HCT116 (cell line): ENCODE measurements at regions not wholly inside any gene's neighbourhood (a gene's known extent, or its start where the extent isn't known, plus 50 kb on each side); places are given as distances from the start of the nearest gene placed in this dataset.

ENCODE experiments used
- ATAC-seq: fragments of 200-7000 bp; cut with Tn5 transposase; 2 replicates; pipeline ENCODE4 v1.9.1; 2020; ENCODE audit warnings: mild to moderate bottlenecking, moderate library complexity
- BruUV-seq: library from RNA; stranded (reverse); fragments of 400-500 nt; replicated peaks from 2 replicates; lab custom pipeline; 2021; lab: Mats Ljungman, UMichigan
- CTCF ChIA-PET: fragments of 300-600 bp; sonication (Branson Sonifier 250); formaldehyde crosslinking; loops from one replicate; lab custom pipeline; 2021; ENCODE audit warnings: antibody characterized with exemption; lab: Charles Lee
- POLR2A ChIA-PET: fragments of 300-600, 350-600 bp; sonication (Branson Sonifier 250); formaldehyde crosslinking; loops from one replicate; lab custom pipeline; 2021; ENCODE audit warnings: antibody characterized with exemption; lab: Charles Lee
- RAD21 ChIA-PET, 2 experiments: fragments of 300-600 bp; sonication (Branson Sonifier 250); formaldehyde crosslinking; loops; one replicate each; lab custom pipeline; 2023; ENCODE audit warnings: low total read pairs in 2 of 2; ENCODE audit not compliant: uncharacterized antibody in 2 of 2, unreplicated experiment in 2 of 2, low non-redundant PET in 1 of 2; lab: Charles Lee
- DNase-seq: peaks from one replicate; pipeline ENCODE4 v3.0.0-alpha.2; 2010; ENCODE audit warnings: low read depth, low spot score
- H2AFZ ChIP-seq: fragments of 200-600 bp; shearing (Covaris generic), sonication (generic); 2 replicates; pipeline ENCODE4 v1.6.1; 2017; ENCODE audit warnings: low read depth, mixed run types, mixed read lengths, antibody characterized with exemption, low read length; ENCODE audit not compliant: poor library complexity, severe bottlenecking
- H3K27ac ChIP-seq: 2 replicates; pipeline ENCODE4 v1.5.1; 2012; ENCODE audit warnings: low read depth, low read length
- H3K27me3 ChIP-seq: fragments of 200-600 bp; sonication (generic); 2 replicates; pipeline ENCODE4 v1.6.1; 2016; ENCODE audit warnings: mixed run types, low read length, mixed read lengths; ENCODE audit not compliant: insufficient read depth
- H3K36me3 ChIP-seq, 2 experiments: fragments of 200-500 bp in 1 of 2; fragments of 200-600 bp in 1 of 2; sonication (Bioruptor generic) in 1 of 2; sonication (generic) in 1 of 2; 2 replicates each; pipeline versions ENCODE4 v1.5.1 to v1.6.1; 2014 to 2016; ENCODE audit warnings: low read length in 2 of 2, inconsistent platforms in 1 of 2, mixed read lengths in 1 of 2, mixed run types in 1 of 2; ENCODE audit not compliant: insufficient read depth in 2 of 2, control insufficient read depth in 1 of 2
- H3K4me1 ChIP-seq, 2 experiments: fragments of 200-600 bp in 1 of 2; sonication (generic) in 1 of 2; 2 replicates each; pipeline versions ENCODE4 v1.5.1 to v1.6.1; 2012 to 2017; ENCODE audit warnings: low read length in 2 of 2, inconsistent platforms in 1 of 2, mild to moderate bottlenecking in 1 of 2, mixed read lengths in 1 of 2, mixed run types in 1 of 2, moderate library complexity in 1 of 2; ENCODE audit not compliant: insufficient read depth in 2 of 2, control insufficient read depth in 1 of 2
- H3K4me2 ChIP-seq: fragments of 200-600 bp; sonication (generic); 2 replicates; pipeline ENCODE4 v1.6.1; 2017; ENCODE audit warnings: mixed run types, low read length, mixed read lengths
- H3K4me3 ChIP-seq, 2 experiments: fragments of 200-600 bp in 1 of 2; sonication (generic) in 1 of 2; replicated peaks in 1 of 2; 2 replicates each; pipeline ENCODE4 v1.5.1; 2011 to 2016; ENCODE audit warnings: low read length in 2 of 2, control low read depth in 1 of 2, low read depth in 1 of 2, mild to moderate bottlenecking in 1 of 2, mixed read lengths in 1 of 2, mixed run types in 1 of 2
- H3K79me2 ChIP-seq: fragments of 200-600 bp; sonication (generic); 2 replicates; pipeline ENCODE4 v1.6.1; 2017; ENCODE audit warnings: mild to moderate bottlenecking, mixed run types, low read length, moderate library complexity, mixed read lengths; ENCODE audit not compliant: insufficient read depth
- H3K9ac ChIP-seq: fragments of 200-600 bp; sonication (generic); 2 replicates; pipeline ENCODE4 v1.6.1; 2016; ENCODE audit warnings: low read length, mixed read lengths
- H3K9me2 ChIP-seq: fragments of 200-600 bp; sonication (generic), shearing (Covaris generic); 2 replicates; pipeline ENCODE4 v1.6.1; 2017; ENCODE audit warnings: mixed run types, mild to moderate bottlenecking, moderate library complexity; ENCODE audit not compliant: insufficient read depth
- H3K9me3 ChIP-seq, 2 experiments: fragments of 200-500 bp in 1 of 2; fragments of 200-600 bp in 1 of 2; sonication (Bioruptor generic) in 1 of 2; sonication (generic) in 1 of 2; 2 replicates each; pipeline ENCODE4 v1.6.1; 2014 to 2017; ENCODE audit warnings: low read length in 2 of 2, mixed read lengths in 2 of 2, inconsistent platforms in 1 of 2, low read depth in 1 of 2, mild to moderate bottlenecking in 1 of 2, mixed run types in 1 of 2, moderate library complexity in 1 of 2; ENCODE audit not compliant: control insufficient read depth in 1 of 2, insufficient read depth in 1 of 2
- H4K20me1 ChIP-seq: fragments of 200-600 bp; sonication (generic), shearing (Covaris generic); 2 replicates; pipeline ENCODE4 v1.6.1; 2017; ENCODE audit warnings: mixed run types, mild to moderate bottlenecking, moderate library complexity; ENCODE audit not compliant: insufficient read depth
- CEBPB ChIP-seq: IDR thresholded peaks from 2 replicates; pipeline ENCODE4 v1.6.1; 2012; ENCODE audit warnings: low read depth
- EGR1 ChIP-seq: IDR thresholded peaks from 2 replicates; pipeline ENCODE4 v1.6.1; 2012; ENCODE audit warnings: low read depth
- ELF1 ChIP-seq: IDR thresholded peaks from 2 replicates; pipeline ENCODE4 v1.6.1; 2012; ENCODE audit warnings: low read depth, borderline replicate concordance
- EZH2phosphoT487 ChIP-seq: fragments of 200-600 bp; IDR thresholded peaks from 2 replicates; pipeline ENCODE4 v1.6.1; 2018; ENCODE audit warnings: antibody characterized with exemption, borderline replicate concordance
- FOSL1 ChIP-seq: IDR thresholded peaks from 2 replicates; pipeline ENCODE4 v1.6.1; 2012; ENCODE audit warnings: low read depth
- JUND ChIP-seq: IDR thresholded peaks from 2 replicates; pipeline ENCODE4 v1.6.1; 2012
- POLR2A ChIP-seq: IDR thresholded peaks from 2 replicates; pipeline ENCODE4 v1.7.0; 2011; ENCODE audit warnings: borderline replicate concordance; ENCODE audit not compliant: insufficient read depth, insufficient read length; ENCODE audit errors: extremely low read depth
- POLR2AphosphoS5 ChIP-seq: IDR thresholded peaks from 2 replicates; pipeline ENCODE4 v1.6.1; 2011; ENCODE audit warnings: mild to moderate bottlenecking, low read depth, low read length, moderate library complexity
- RAD21 ChIP-seq: IDR thresholded peaks from 2 replicates; pipeline ENCODE4 v1.6.1; 2012; ENCODE audit warnings: low read depth, mild to moderate bottlenecking
- SRF ChIP-seq: IDR thresholded peaks from 2 replicates; pipeline ENCODE4 v1.6.1; 2012; ENCODE audit warnings: low read depth
- TCF7L2 ChIP-seq: IDR thresholded peaks from 2 replicates; pipeline ENCODE4 v1.7.0; 2011; ENCODE audit warnings: borderline replicate concordance, inconsistent platforms; ENCODE audit not compliant: insufficient read depth, insufficient read length; ENCODE audit errors: extremely low read depth
- YY1 ChIP-seq: IDR thresholded peaks from 2 replicates; pipeline ENCODE4 v1.6.1; 2011; ENCODE audit warnings: low read length, low read depth, moderate library complexity, mild to moderate bottlenecking; ENCODE audit not compliant: insufficient replicate concordance; ENCODE audit errors: extremely low read depth
- ZFX ChIP-seq: fragments of 450-650 bp; IDR thresholded peaks from 2 replicates; pipeline ENCODE4 v1.6.1; 2017
- intact Hi-C: fragments of 100-400 bp; cut with micrococcal nuclease; formaldehyde crosslinking; loops from 2 replicates; pipeline ENCODE4 v1.10.0; 2022
- TF ChIP-seq, protein P1 (sequence below): IDR thresholded peaks from 2 replicates; pipeline ENCODE4 v1.6.1; 2012
- TF ChIP-seq, protein P2 (sequence below): IDR thresholded peaks from 2 replicates; pipeline ENCODE4 v1.6.1; 2011; ENCODE audit warnings: mild to moderate bottlenecking, low read length, moderate library complexity; ENCODE audit not compliant: insufficient replicate concordance; ENCODE audit errors: extremely low read depth

DNA sequence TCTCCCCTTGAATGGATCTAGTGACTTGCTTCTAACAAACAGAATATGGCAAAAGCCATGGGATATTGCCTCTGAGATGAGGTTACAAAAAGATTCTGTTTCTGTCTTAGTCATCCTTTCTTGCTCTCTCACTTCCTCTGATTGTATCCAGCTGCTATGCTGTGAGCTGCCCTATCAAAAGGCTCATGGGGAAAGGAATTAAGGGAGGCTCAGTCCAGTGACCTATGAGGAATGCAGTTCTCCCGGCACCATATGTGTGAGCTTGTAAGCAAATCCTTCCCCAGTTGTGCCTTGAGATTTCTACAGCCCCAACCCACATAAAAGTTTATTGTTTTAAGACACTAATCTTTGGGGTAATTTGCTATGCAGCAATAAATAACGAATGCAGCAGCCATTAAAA is 183.1 kb downstream of the KLHL28 start (continued):
- TF ChIP-seq EZH2phosphoT487 (no peak), EGR1 (no peak), YY1 (no peak), ZFX (no peak), POLR2AphosphoS5 (no peak)
- TF ChIP-seq, protein P1, sequence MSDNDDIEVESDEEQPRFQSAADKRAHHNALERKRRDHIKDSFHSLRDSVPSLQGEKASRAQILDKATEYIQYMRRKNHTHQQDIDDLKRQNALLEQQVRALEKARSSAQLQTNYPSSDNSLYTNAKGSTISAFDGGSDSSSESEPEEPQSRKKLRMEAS = no peak
- TF ChIP-seq, all 23 proteins: peak for 0

DNA sequence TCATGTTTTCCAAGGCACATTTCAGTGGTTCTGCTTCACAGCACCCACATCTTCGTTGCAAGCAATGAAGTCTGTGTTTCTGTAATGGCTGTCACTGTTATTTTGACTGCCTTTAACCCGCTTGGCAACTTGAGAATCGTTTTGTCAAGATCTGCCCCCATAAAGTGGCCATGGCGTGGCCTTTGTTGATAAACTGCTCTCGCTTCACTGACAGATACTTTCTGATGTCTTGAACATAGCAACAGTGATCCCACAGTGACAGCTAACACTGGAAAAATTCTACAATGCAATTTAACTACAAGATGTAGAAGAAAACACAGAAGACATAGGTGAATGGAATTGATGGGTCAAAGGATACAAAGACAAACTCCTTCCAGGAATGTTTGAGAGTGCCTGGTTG is 184.2 kb downstream of the KLHL28 start:
- no TSS peak for BruUV-seq

More for the DNA sequence above, 184.2 kb downstream of the KLHL28 start:
- CTCF ChIA-PET = no interaction called here
- H2AFZ ChIP-seq = no peak overlapping the region
- ATAC-seq = no peak
- POLR2A ChIA-PET = no interaction called here
- no peaks in the 10 kb centered on the region for H3K79me2 ChIP-seq
- H3K9me3 ChIP-seq = no peaks in the 10 kb centered on the region
- no peak for TF ChIP-seq ELF1
- TF ChIP-seq RAD21 = no peak
- no peak for TF ChIP-seq CEBPB
- TF ChIP-seq FOSL1 = no peak
- TF ChIP-seq, protein P1 = no peak
- TF ChIP-seq, protein P2, sequence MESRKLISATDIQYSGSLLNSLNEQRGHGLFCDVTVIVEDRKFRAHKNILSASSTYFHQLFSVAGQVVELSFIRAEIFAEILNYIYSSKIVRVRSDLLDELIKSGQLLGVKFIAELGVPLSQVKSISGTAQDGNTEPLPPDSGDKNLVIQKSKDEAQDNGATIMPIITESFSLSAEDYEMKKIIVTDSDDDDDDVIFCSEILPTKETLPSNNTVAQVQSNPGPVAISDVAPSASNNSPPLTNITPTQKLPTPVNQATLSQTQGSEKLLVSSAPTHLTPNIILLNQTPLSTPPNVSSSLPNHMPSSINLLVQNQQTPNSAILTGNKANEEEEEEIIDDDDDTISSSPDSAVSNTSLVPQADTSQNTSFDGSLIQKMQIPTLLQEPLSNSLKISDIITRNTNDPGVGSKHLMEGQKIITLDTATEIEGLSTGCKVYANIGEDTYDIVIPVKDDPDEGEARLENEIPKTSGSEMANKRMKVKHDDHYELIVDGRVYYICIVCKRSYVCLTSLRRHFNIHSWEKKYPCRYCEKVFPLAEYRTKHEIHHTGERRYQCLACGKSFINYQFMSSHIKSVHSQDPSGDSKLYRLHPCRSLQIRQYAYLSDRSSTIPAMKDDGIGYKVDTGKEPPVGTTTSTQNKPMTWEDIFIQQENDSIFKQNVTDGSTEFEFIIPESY = no peak
- no peak for TF ChIP-seq SRF
- no peak for TF ChIP-seq TCF7L2
- no peak for TF ChIP-seq POLR2A
- TF ChIP-seq JUND = no peak
- DNase-seq = no peak
- H3K9me2 ChIP-seq = no peaks in the 10 kb centered on the region
- H3K4me2 ChIP-seq = no peak overlapping the region
- RAD21 ChIA-PET = no interaction called here
- H4K20me1 ChIP-seq = no peaks in the 10 kb centered on the region
- H3K4me1 ChIP-seq = 0 out of 4 replicates have a peak, but pooled peaks cover 0 to 5% of the 10 kb centered on the region in 2 experiments
- no peak overlapping the region for H3K27ac ChIP-seq
- H3K36me3 ChIP-seq = no peaks in the 10 kb centered on the region
- no peak overlapping the region for H3K4me3 ChIP-seq
- no peaks in the 10 kb centered on the region for H3K27me3 ChIP-seq
- intact Hi-C loops = no loop called here
- no peak overlapping the region for H3K9ac ChIP-seq
